ENCODE measurements at regions not wholly inside any gene's neighbourhood (a gene's known extent, or its start where the extent isn't known, plus 50 kb on each side); places are given as distances from the start of the nearest gene placed in this dataset.

- TF ChIP-seq PRDM10 (CRISPR knock-in tag; IDR thresholded peaks at IDR 0.05; ENCODE audit: low read depth), result no peak
- no peak for TF ChIP-seq PTBP1 (IDR thresholded peaks at IDR 0.05; ENCODE audit: low read depth, low read length, poor library complexity, severe bottlenecking)
- no peak for TF ChIP-seq KDM5B (CRISPR knock-in tag; IDR thresholded peaks at IDR 0.05; ENCODE audit: borderline replicate concordance)
- no peak for TF ChIP-seq SP1 (IDR thresholded peaks at IDR 0.05)
- no peak for TF ChIP-seq SP1 (CRISPR knock-in tag; IDR thresholded peaks at IDR 0.05)
- no peak for TF ChIP-seq RXRA (CRISPR knock-in tag; IDR thresholded peaks at IDR 0.05)
Measured at GRCh38 chr13:72617951-72618350, 109.5 kb downstream of the MZT1 start.
